GM23248 (cell line): ENCODE measurements at regions not wholly inside any gene's neighbourhood (a gene's known extent, or its start where the extent isn't known, plus 50 kb on each side); places are given as distances from the start of the nearest gene placed in this dataset.
A peak's percentile ranks its signal among the peaks of the same experiment; 100 is the strongest.

ENCODE experiments used
- DNase-seq: peaks from one replicate; pipeline ENCODE4 v3.0.0-alpha.2; 2015
- H2AFZ ChIP-seq: fragments of 200-600 bp; sonication (generic); 2 replicates; pipeline ENCODE4 v1.6.1; 2016; ENCODE audit warnings: antibody characterized with exemption
- H3F3A ChIP-seq: fragments of 200-600 bp; sonication (generic); 2 replicates; pipeline ENCODE4 v1.6.1; 2016; ENCODE audit warnings: mild to moderate bottlenecking, antibody characterized with exemption, mixed run types; ENCODE audit not compliant: insufficient read depth
- H3K27ac ChIP-seq: fragments of 200-600 bp; sonication (generic); 2 replicates; pipeline ENCODE4 v1.5.1; 2016; ENCODE audit warnings: mild to moderate bottlenecking
- H3K27me3 ChIP-seq: fragments of 200-600 bp; sonication (generic); replicated peaks from 2 replicates; pipeline ENCODE4 v1.6.1; 2016; ENCODE audit warnings: mild to moderate bottlenecking; ENCODE audit not compliant: insufficient read depth
- H3K36me3 ChIP-seq: fragments of 200-600 bp; sonication (generic); 2 replicates; pipeline ENCODE4 v1.6.1; 2016; ENCODE audit warnings: low read depth, mild to moderate bottlenecking
- H3K4me1 ChIP-seq: fragments of 200-600 bp; sonication (generic); 2 replicates; pipeline ENCODE4 v1.6.1; 2016; ENCODE audit warnings: mild to moderate bottlenecking; ENCODE audit not compliant: insufficient read depth
- H3K4me2 ChIP-seq: fragments of 200-600 bp; sonication (generic); one replicate; pipeline ENCODE4 v1.6.1; 2016; ENCODE audit warnings: mild to moderate bottlenecking; ENCODE audit not compliant: unreplicated experiment
- H3K4me3 ChIP-seq: fragments of 200-600 bp; sonication (generic); 2 replicates; pipeline ENCODE4 v1.5.1; 2016; ENCODE audit warnings: mild to moderate bottlenecking
- H3K79me2 ChIP-seq: fragments of 200-600 bp; sonication (generic); 2 replicates; pipeline ENCODE4 v1.6.1; 2016; ENCODE audit warnings: mild to moderate bottlenecking; ENCODE audit not compliant: insufficient read depth
- H3K9ac ChIP-seq: fragments of 200-600 bp; sonication (generic); 2 replicates; pipeline ENCODE4 v1.6.1; 2016; ENCODE audit warnings: mild to moderate bottlenecking
- H3K9me2 ChIP-seq: fragments of 200-600 bp; sonication (generic); 2 replicates; pipeline ENCODE4 v1.6.1; 2016; ENCODE audit warnings: mixed run types, mild to moderate bottlenecking, moderate library complexity; ENCODE audit not compliant: insufficient read depth
- H3K9me3 ChIP-seq: fragments of 200-600 bp; sonication (generic); one replicate; pipeline ENCODE4 v1.6.1; 2017; ENCODE audit warnings: low read depth
- H4K20me1 ChIP-seq: fragments of 200-600 bp; sonication (generic); 2 replicates; pipeline ENCODE4 v1.6.0; 2016; ENCODE audit not compliant: insufficient read depth
- EZH2 ChIP-seq: fragments of 200-600 bp; sonication (generic); IDR thresholded peaks from 2 replicates; pipeline ENCODE4 v1.6.1; 2018; ENCODE audit warnings: antibody characterized with exemption, mild to moderate bottlenecking; ENCODE audit not compliant: insufficient read depth, poor library complexity, severe bottlenecking
- EZH2phosphoT487 ChIP-seq: fragments of 200-600 bp; sonication (generic); IDR thresholded peaks from 2 replicates; pipeline ENCODE4 v1.6.1; 2018; ENCODE audit warnings: antibody characterized with exemption, moderate library complexity, mild to moderate bottlenecking, low read depth; ENCODE audit not compliant: insufficient read depth
- WGBS, 2 experiments: methylation state at CpG; one replicate each; pipeline ENCODE4 v1.1.6; 2015 to 2017; ENCODE audit warnings: low lambda C conversion rate in 2 of 2, low coverage in 1 of 2; ENCODE audit errors: missing lambda C conversion rate in 2 of 2; 5-methylcytosine and 5-hydroxymethylcytosine counted together
- in situ Hi-C: fragments of 300-500 bp; cut with MboI; formaldehyde crosslinking; loops from 2 replicates; pipeline ENCODE4 v1.15.0; 2020

GRCh38 chr9:708182-708550 is 133.3 kb upstream of the DMRT1 start:
- TF ChIP-seq EZH2phosphoT487 (no peak), EZH2 (no peak)
- Histone ChIP-seq H3K27me3 (no peaks in the 10 kb centered on the region), H3K27ac (peak overlapping the region; percentile 19; the same call in 1 of the 2 replicates)

GRCh38 chr9:708551-709432 is 132.7 kb upstream of the DMRT1 start:
- Histone ChIP-seq H2AFZ (peak overlapping the region; percentile 60), H3K4me1 (peaks cover 26% of the 10 kb centered on the region), H3K4me2 (peak overlapping the region; percentile 85), H3K9me2 (no peaks in the 10 kb centered on the region), H3F3A (peaks cover 20% of the 10 kb centered on the region; the same call in 1 of the 2 replicates), H3K9ac (peak overlapping the region; percentile 64), H3K27me3 (no peaks in the 10 kb centered on the region), H4K20me1 (no peaks in the 10 kb centered on the region), H3K79me2 (peaks cover 68% of the 10 kb centered on the region), H3K4me3 (peak overlapping the region; percentile 68), H3K9me3 (no peaks in the 10 kb centered on the region), H3K27ac (peak overlapping the region; percentile 19; the same call in 1 of the 2 replicates), H3K36me3 (peaks cover 10% of the 10 kb centered on the region; the same call in 1 of the 2 replicates)
- 23% methylated on average over 9 of the region's 9 CpGs for WGBS, 2 experiments
- TF ChIP-seq EZH2 (no peak), EZH2phosphoT487 (no peak)
- peak; percentile 49 for DNase-seq
- in situ Hi-C loops: no loop called here

More at GRCh38 chr9:708182-708550, 133.3 kb upstream of the DMRT1 start:
- 1 to 2% methylated on average over 7 of the region's 7 CpGs for WGBS, 2 experiments
- in situ Hi-C loops: no loop called here
- peak overlapping the region; percentile 68 for H3K4me3 ChIP-seq
- H3F3A ChIP-seq: peaks cover 23% of the 10 kb centered on the region; the same call in 1 of the 2 replicates
- peak overlapping the region; percentile 60 for H2AFZ ChIP-seq
- no peaks in the 10 kb centered on the region for H3K9me2 ChIP-seq
- H3K9me3 ChIP-seq: no peaks in the 10 kb centered on the region
- no peaks in the 10 kb centered on the region for H4K20me1 ChIP-seq
- peak overlapping the region; percentile 64 for H3K9ac ChIP-seq
- peaks cover 65% of the 10 kb centered on the region for H3K79me2 ChIP-seq
- peak overlapping the region; percentile 85 for H3K4me2 ChIP-seq
- peaks cover 10% of the 10 kb centered on the region; the same call in 1 of the 2 replicates for H3K36me3 ChIP-seq
- peak; percentile 54 for DNase-seq
- peaks cover 29% of the 10 kb centered on the region for H3K4me1 ChIP-seq

GRCh38 chr9:710951-711745 is 130.3 kb upstream of the DMRT1 start:
- no peak overlapping the region for H3K9ac ChIP-seq
- H3K9me2 ChIP-seq: no peaks in the 10 kb centered on the region
- no peak overlapping the region for H3K4me3 ChIP-seq
- H3F3A ChIP-seq: peaks cover 19% of the 10 kb centered on the region
- in situ Hi-C loops: no loop called here
- no peak overlapping the region for H3K27ac ChIP-seq
- no peak overlapping the region for H3K4me2 ChIP-seq
- peaks cover 10% of the 10 kb centered on the region; the same call in 1 of the 2 replicates for H3K36me3 ChIP-seq
- no peaks in the 10 kb centered on the region for H4K20me1 ChIP-seq
- no peak overlapping the region for H2AFZ ChIP-seq
- peaks cover 31% of the 10 kb centered on the region for H3K4me1 ChIP-seq
- no peaks in the 10 kb centered on the region for H3K27me3 ChIP-seq
- TF ChIP-seq EZH2 (no peak), EZH2phosphoT487 (no peak)
- DNase-seq: no peak
- 90 to 94% methylated on average over 14 of the region's 14 CpGs for WGBS, 2 experiments
- no peaks in the 10 kb centered on the region for H3K9me3 ChIP-seq
- H3K79me2 ChIP-seq: peaks cover 71% of the 10 kb centered on the region

- WGBS, 2 experiments: 87 to 92% methylated on average over 22 of the region's 22 CpGs
- Histone ChIP-seq H3K79me2 (peaks cover 78% of the 10 kb centered on the region), H3K4me2 (no peak overlapping the region), H3K27me3 (no peaks in the 10 kb centered on the region), H3K9me2 (no peaks in the 10 kb centered on the region), H4K20me1 (no peaks in the 10 kb centered on the region), H2AFZ (no peak overlapping the region), H3F3A (peaks cover 19% of the 10 kb centered on the region), H3K4me1 (peaks cover 34% of the 10 kb centered on the region), H3K9ac (no peak overlapping the region), H3K9me3 (no peaks in the 10 kb centered on the region), H3K36me3 (peaks cover 10% of the 10 kb centered on the region; the same call in 1 of the 2 replicates), H3K27ac (no peak overlapping the region), H3K4me3 (no peak overlapping the region)
- in situ Hi-C loops: no loop called here
- no peak for TF ChIP-seq EZH2phosphoT487
- TF ChIP-seq EZH2: no peak
- no peak for DNase-seq
These were observed 129.5 kb upstream of the DMRT1 start for GRCh38 chr9:711761-712553.
